Heart left ventricle (tissue), 16 donors: ENCODE measurements at regions not wholly inside any gene's neighbourhood (a gene's known extent, or its start where the extent isn't known, plus 50 kb on each side); places are given as distances from the start of the nearest gene placed in this dataset.

Source experiments
- ATAC-seq, 4 donors: fragments of 200-7000 bp; cut with Tn5 transposase; one replicate each; pipeline ENCODE4 v1.9.1; 2020 to 2022; ENCODE audit warnings: moderate library complexity in 4 of 4, mild to moderate bottlenecking in 3 of 4, moderate number of reproducible peaks in 1 of 4
- DNase-seq, 5 donors: peaks; one replicate each; pipeline ENCODE4 v3.0.0-alpha.2; 2020
- H3K27ac ChIP-seq, 12 donors: fragments of 200-600 bp; sonication (generic) in 4 of 12; one replicate each; pipeline versions ENCODE4 v1.5.0 to v1.8.0; 2016 to 2022; ENCODE audit warnings: mild to moderate bottlenecking in 2 of 12
- H3K27me3 ChIP-seq, 9 donors: fragments of 200-600 bp; sonication (generic) in 2 of 9; one replicate each; pipeline versions ENCODE4 v1.5.1 to v1.8.0; 2016 to 2022; ENCODE audit warnings: mild to moderate bottlenecking in 3 of 9
- H3K36me3 ChIP-seq, 9 donors: fragments of 200-600 bp; sonication (generic) in 2 of 9; one replicate each; pipeline versions ENCODE4 v1.5.0 to v1.8.0; 2018 to 2022; ENCODE audit warnings: mild to moderate bottlenecking in 2 of 9
- H3K4me1 ChIP-seq, 12 donors: fragments of 200-600 bp; sonication (generic) in 4 of 12; one replicate each; pipeline versions ENCODE4 v1.5.0 to v1.8.0; 2016 to 2022; ENCODE audit warnings: mild to moderate bottlenecking in 3 of 12
- H3K4me3 ChIP-seq, 12 donors: fragments of 200-600 bp; sonication (generic) in 4 of 12; one replicate each; pipeline versions ENCODE4 v1.5.0 to v1.8.0; 2017 to 2022; ENCODE audit warnings: mild to moderate bottlenecking in 9 of 12, moderate library complexity in 4 of 12
- H3K9me3 ChIP-seq, 12 donors: fragments of 200-600 bp; sonication (generic) in 4 of 12; one replicate each; pipeline versions ENCODE4 v1.5.0 to v1.8.0; 2016 to 2022; ENCODE audit warnings: mild to moderate bottlenecking in 1 of 12
- POLR2A ChIP-seq, 2 donors: fragments of 450-650 bp; IDR thresholded peaks; one replicate each; pipeline ENCODE4 v1.6.1; 2017; ENCODE audit warnings: antibody characterized with exemption in 2 of 2, mild to moderate bottlenecking in 2 of 2, moderate library complexity in 2 of 2
- WGBS, 4 donors: extraction: QIAGEN DNeasy Blood & Tissue Kit in 2 of 4; methylation state at CpG; one replicate each; pipeline versions ENCODE4 v1.1.5 to v1.1.7; 2013 to 2018; 5-methylcytosine and 5-hydroxymethylcytosine counted together
- intact Hi-C, 10 donors: fragments of 100-400 bp; cut with DNase I; formaldehyde crosslinking; loops; one replicate each; pipeline versions ENCODE4 v1.11.1 to v1.14.2; 2022
- TF ChIP-seq, protein P1 (sequence below), 12 donors: fragments of 200-600 bp; sonication (generic) in 4 of 12; IDR thresholded peaks; one replicate each; pipeline versions ENCODE4 v1.5.0 to v1.8.0; 2018 to 2022; ENCODE audit warnings: antibody characterized with exemption in 12 of 12, mild to moderate bottlenecking in 5 of 12
- donor health status: ischemic (EF 13 %, LVEDD 7.1; RV severe dilation, severe dysfunction).
- donor health status: healthy with polysubstance abuse.
- donor health status: DM: no; HTN: yes; CAD: no.
- donor health status: DM: no; HTN: no; CAD: no.
- donor health status: ischemic (EF 25% LVEDD 6.9; RV normal size, moderate dysfunction).
- donor health status: ischemic (EF 25% LVEDD 5.7; RV mildly dilated, moderate dysfunction).
- donor health status: healthy.
- donor health status: DM: yes; HTN: yes; CAD: no.
- donor health status: ischemic (EF 35%, LVEDD 5.7; RV mildly dilated, moderate dysfunction).
- donor health status: nonischemic (EF 11% LVEDD 7.7; RV severe dilation, severe dysfunction).
- donor health status: DM: yes; HTN: yes; CAD: no.
- donor health status: PGD.
- donor health status: ischemic (EF 29% LVEDD 5.4; RV normal size, mild dysfunction).
- donor health status: nonischemic (EF 23%, LVEDD 6.1; RV moderate dilation, normal function).

DNA sequence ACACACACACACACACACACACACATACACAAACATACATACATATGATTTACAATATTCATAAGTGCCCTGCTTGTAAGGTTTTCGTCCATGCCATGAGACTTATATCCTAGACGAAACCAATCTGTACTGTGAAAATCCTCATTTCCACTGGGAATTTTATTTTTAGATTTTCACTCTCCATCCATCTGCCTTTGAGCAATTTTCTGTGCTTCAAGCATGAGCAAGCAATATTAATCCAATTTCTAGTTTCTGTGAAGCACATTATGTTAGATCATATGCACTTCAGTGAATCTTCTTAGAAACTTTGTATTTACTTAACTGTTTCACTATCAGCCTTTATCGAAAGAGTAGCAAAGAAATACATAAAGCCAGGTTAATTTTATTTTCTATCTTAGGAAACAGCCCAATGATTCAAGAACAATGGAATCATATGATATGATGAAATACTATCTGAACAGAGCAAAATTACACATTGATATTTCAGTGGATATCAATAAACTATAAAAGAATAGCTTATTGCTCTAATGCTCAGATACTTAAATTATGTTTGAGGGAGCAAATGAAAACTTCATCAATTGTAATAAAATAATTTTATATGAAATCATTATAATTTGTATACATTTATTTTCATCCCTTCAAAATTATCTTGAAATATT, 1100.7 kb upstream of the MIR17HG start:
- ATAC-seq (no peak), DNase-seq (no peak)
- Histone ChIP-seq H3K9me3 (peaks cover 0 to 18% (median 0%) of the 10 kb centered on the region in 12 donors), H3K36me3 (no peaks in the 10 kb centered on the region), H3K4me3 (no peak overlapping the region), H3K27ac (no peak overlapping the region), H3K27me3 (no peaks in the 10 kb centered on the region), H3K4me1 (no peaks in the 10 kb centered on the region)
- intact Hi-C loops: no loop called here
- 64 to 68% (median 64%) methylated on average over 3 of the region's 3 CpGs for WGBS, 4 donors
- no peak for TF ChIP-seq POLR2A (IDR thresholded peaks at IDR 0.05)
- TF ChIP-seq, protein P1, sequence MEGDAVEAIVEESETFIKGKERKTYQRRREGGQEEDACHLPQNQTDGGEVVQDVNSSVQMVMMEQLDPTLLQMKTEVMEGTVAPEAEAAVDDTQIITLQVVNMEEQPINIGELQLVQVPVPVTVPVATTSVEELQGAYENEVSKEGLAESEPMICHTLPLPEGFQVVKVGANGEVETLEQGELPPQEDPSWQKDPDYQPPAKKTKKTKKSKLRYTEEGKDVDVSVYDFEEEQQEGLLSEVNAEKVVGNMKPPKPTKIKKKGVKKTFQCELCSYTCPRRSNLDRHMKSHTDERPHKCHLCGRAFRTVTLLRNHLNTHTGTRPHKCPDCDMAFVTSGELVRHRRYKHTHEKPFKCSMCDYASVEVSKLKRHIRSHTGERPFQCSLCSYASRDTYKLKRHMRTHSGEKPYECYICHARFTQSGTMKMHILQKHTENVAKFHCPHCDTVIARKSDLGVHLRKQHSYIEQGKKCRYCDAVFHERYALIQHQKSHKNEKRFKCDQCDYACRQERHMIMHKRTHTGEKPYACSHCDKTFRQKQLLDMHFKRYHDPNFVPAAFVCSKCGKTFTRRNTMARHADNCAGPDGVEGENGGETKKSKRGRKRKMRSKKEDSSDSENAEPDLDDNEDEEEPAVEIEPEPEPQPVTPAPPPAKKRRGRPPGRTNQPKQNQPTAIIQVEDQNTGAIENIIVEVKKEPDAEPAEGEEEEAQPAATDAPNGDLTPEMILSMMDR (IDR thresholded peaks at IDR 0.05): no peak

DNA sequence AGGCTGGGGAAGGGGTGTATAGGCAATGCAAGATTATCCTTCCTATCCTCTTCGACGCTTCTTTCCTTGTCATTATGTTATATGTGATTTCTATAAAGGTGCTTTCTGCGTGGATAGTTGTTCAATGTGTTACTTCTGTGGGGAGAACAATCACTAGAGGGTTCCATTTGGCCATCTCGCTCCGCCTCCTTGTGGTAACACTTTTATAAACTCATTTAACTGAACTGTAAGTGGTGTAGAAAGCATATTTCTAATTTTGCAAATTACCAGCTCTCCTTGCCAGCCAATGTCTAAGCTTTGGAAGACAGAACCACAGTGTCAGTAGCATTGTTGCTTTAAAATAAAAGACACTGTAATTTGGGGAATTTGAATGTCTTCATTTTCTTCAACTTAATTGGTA, 1093.7 kb upstream of the MIR17HG start:
- ATAC-seq (no peak), DNase-seq (no peak)
- Histone ChIP-seq H3K4me1 (no peaks in the 10 kb centered on the region), H3K9me3 (peaks cover 0 to 31% (median 1%) of the 10 kb centered on the region in 12 donors), H3K36me3 (no peaks in the 10 kb centered on the region), H3K27me3 (no peaks in the 10 kb centered on the region), H3K27ac (no peak overlapping the region), H3K4me3 (no peak overlapping the region)
- TF ChIP-seq, protein P1 (IDR thresholded peaks at IDR 0.05): no peak
- TF ChIP-seq POLR2A (IDR thresholded peaks at IDR 0.05): no peak
- 86 to 91% (median 88%) methylated on average over 5 of the region's 5 CpGs for WGBS, 4 donors
- intact Hi-C loops: no loop called here

DNA sequence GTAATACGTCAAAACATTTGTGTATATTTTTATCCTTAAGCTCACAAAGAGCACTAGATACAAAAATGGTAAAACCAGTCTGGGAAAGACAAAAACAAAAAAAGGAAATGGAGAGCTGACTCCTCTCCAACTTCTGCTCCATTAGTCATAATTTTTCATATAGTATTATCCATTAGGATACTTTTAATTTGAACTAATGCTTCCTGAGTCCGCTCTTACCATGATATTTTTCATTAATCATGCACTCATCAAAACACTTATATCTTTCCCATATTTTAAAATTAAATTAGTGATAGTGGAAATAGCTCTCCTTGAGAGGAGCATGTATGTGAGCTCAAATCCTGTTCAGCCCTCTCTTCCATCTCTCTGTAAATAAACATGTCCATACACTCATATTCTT, 1093.0 kb upstream of the MIR17HG start:
- Histone ChIP-seq H3K27me3 (no peaks in the 10 kb centered on the region), H3K27ac (no peak overlapping the region), H3K4me3 (no peak overlapping the region), H3K4me1 (no peaks in the 10 kb centered on the region), H3K9me3 (peaks cover 0 to 31% (median 1%) of the 10 kb centered on the region in 12 donors), H3K36me3 (no peaks in the 10 kb centered on the region)
- TF ChIP-seq, protein P1 (IDR thresholded peaks at IDR 0.05): no peak
- TF ChIP-seq POLR2A (IDR thresholded peaks at IDR 0.05): no peak
- WGBS, 4 donors: 71 to 84% (median 77%) methylated on average over 2 of the region's 2 CpGs
- intact Hi-C loops: no loop called here
- no peak for DNase-seq
- no peak for ATAC-seq

DNA sequence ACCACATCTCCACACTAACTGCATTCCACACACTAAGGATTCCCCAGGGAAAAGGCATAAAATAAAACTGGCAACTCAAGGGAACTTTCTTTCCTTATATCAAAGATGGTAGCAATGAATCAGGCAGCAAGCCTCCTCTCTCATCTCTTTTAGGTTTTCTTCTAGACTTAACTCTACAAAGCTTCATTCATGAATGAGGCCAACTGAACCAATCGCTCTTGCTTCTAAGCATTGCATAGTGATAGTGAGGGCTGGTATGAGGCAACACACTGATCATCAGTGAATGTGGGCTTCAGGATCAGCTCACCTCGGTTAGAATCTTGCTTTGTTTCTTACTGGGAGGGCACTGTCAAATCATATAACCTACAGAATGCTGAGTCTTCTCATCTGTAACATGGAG, 1090.7 kb upstream of the MIR17HG start:
- 75 to 88% (median 82%) methylated on average over 2 of the region's 2 CpGs for WGBS, 4 donors

More for the DNA sequence above, 1090.7 kb upstream of the MIR17HG start:
- Histone ChIP-seq H3K36me3 (no peaks in the 10 kb centered on the region), H3K27ac (no peak overlapping the region), H3K4me3 (no peak overlapping the region), H3K4me1 (no peaks in the 10 kb centered on the region), H3K9me3 (peaks cover 0 to 14% (median 0%) of the 10 kb centered on the region in 12 donors), H3K27me3 (no peaks in the 10 kb centered on the region)
- no peak for DNase-seq
- no peak for ATAC-seq
- intact Hi-C loops: no loop called here
- TF ChIP-seq, protein P1 (IDR thresholded peaks at IDR 0.05): no peak
- TF ChIP-seq POLR2A (IDR thresholded peaks at IDR 0.05): no peak
